GM18858 (cell line): ENCODE measurements at regions not wholly inside any gene's neighbourhood (a gene's known extent, or its start where the extent isn't known, plus 50 kb on each side); places are given as distances from the start of the nearest gene placed in this dataset.

Experiments used
- ATAC-seq: cut with Tn5 transposase; IDR thresholded peaks from one replicate; pipeline ENCODE4 v1.9.1; 2021; ENCODE audit not compliant: unreplicated experiment

GRCh38 chr17:63240106-63240505 lies 206.0 kb downstream of the CYB561 start:
- no peak for ATAC-seq

GRCh38 chr17:63246344-63246743 lies 199.8 kb downstream of the CYB561 start:
- ATAC-seq = no peak

GRCh38 chr17:63247706-63248105 lies 198.4 kb downstream of the CYB561 start:
- ATAC-seq = no peak

- ATAC-seq = no peak
Observed at GRCh38 chr17:63249256-63250004, 196.7 kb downstream of the CYB561 start.

- no peak for ATAC-seq
Observed at GRCh38 chr17:63250830-63251229, 195.3 kb downstream of the CYB561 start.

GRCh38 chr17:63258785-63259184 lies 187.3 kb downstream of the CYB561 start:
- ATAC-seq = no peak

GRCh38 chr17:63262751-63263476 lies 183.2 kb downstream of the CYB561 start:
- ATAC-seq = no peak

- no peak for ATAC-seq
Observed at GRCh38 chr17:63265526-63265925, 180.6 kb downstream of the CYB561 start.

GRCh38 chr17:63267846-63268245 lies 178.3 kb downstream of the CYB561 start:
- no peak for ATAC-seq

GRCh38 chr17:63268827-63269226 lies 177.3 kb downstream of the CYB561 start:
- ATAC-seq = no peak

GRCh38 chr17:63270610-63271009 lies 175.5 kb downstream of the CYB561 start:
- no peak for ATAC-seq

- ATAC-seq = no peak
Observed at GRCh38 chr17:63274146-63274545, 172.0 kb downstream of the CYB561 start.

- no peak for ATAC-seq
Observed at GRCh38 chr17:63275318-63275970, 170.7 kb downstream of the CYB561 start.

- ATAC-seq = no peak
Observed at GRCh38 chr17:63275971-63276745, 169.9 kb downstream of the CYB561 start.

- no peak for ATAC-seq
Observed at GRCh38 chr17:63276821-63277220, 169.3 kb downstream of the CYB561 start.

- no peak for ATAC-seq
Observed at GRCh38 chr17:63277629-63278028, 168.5 kb downstream of the CYB561 start.

GRCh38 chr17:63278728-63279442 lies 167.2 kb downstream of the CYB561 start:
- no peak for ATAC-seq

GRCh38 chr17:63279498-63280230 lies 166.4 kb downstream of the CYB561 start:
- ATAC-seq = no peak

GRCh38 chr17:63282455-63282854 lies 163.7 kb downstream of the CYB561 start:
- peak; percentile 57 for ATAC-seq

GRCh38 chr17:63285551-63285950 lies 160.6 kb downstream of the CYB561 start:
- ATAC-seq = no peak
